Sigmoid colon (tissue), 4 donors: ENCODE measurements at regions not wholly inside any gene's neighbourhood (a gene's known extent, or its start where the extent isn't known, plus 50 kb on each side); places are given as distances from the start of the nearest gene placed in this dataset.

ENCODE experiments used
- EP300 ChIP-seq, 4 donors: sonication (generic); formaldehyde crosslinking; IDR thresholded peaks; one replicate each; pipeline ENCODE4 v1.6.1; 2017; ENCODE audit warnings: antibody characterized with exemption in 4 of 4
- POLR2AphosphoS5 ChIP-seq, 4 donors: sonication (generic); formaldehyde crosslinking; IDR thresholded peaks; one replicate each; pipeline ENCODE4 v1.6.1; 2017; ENCODE audit warnings: antibody characterized with exemption in 4 of 4
- TF ChIP-seq, protein P1 (sequence below), 4 experiments: fragments of 450-650 bp in 3 of 4; fragments of 200-600 bp in 1 of 4; IDR thresholded peaks; one replicate each; pipeline ENCODE4 v1.5.1; 2016 to 2019; ENCODE audit warnings: antibody characterized with exemption in 4 of 4, mild to moderate bottlenecking in 3 of 4, moderate library complexity in 2 of 4

DNA sequence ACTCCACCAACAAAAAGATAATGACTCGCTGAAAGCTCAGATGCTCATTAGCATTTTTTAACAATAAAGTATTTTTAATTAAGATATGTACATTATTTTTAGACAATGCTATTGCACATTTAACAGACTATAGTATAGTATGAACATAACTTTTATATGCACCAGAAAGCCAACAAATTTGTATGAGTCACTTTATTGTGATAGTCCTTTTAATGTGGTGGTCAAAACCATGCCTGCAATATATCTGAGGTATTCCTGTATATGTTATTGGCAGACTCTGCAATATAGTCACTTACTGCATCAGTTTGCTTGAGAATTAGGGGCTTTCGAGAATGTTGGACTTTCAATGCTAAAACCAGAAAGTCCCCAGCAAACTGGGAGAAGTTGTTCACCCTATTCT, 51.7 kb upstream of the CCDC196 start:
- TF ChIP-seq, protein P1, sequence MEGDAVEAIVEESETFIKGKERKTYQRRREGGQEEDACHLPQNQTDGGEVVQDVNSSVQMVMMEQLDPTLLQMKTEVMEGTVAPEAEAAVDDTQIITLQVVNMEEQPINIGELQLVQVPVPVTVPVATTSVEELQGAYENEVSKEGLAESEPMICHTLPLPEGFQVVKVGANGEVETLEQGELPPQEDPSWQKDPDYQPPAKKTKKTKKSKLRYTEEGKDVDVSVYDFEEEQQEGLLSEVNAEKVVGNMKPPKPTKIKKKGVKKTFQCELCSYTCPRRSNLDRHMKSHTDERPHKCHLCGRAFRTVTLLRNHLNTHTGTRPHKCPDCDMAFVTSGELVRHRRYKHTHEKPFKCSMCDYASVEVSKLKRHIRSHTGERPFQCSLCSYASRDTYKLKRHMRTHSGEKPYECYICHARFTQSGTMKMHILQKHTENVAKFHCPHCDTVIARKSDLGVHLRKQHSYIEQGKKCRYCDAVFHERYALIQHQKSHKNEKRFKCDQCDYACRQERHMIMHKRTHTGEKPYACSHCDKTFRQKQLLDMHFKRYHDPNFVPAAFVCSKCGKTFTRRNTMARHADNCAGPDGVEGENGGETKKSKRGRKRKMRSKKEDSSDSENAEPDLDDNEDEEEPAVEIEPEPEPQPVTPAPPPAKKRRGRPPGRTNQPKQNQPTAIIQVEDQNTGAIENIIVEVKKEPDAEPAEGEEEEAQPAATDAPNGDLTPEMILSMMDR (IDR thresholded peaks at IDR 0.05) = no peak
- no peak for TF ChIP-seq EP300 (IDR thresholded peaks at IDR 0.05)
- TF ChIP-seq POLR2AphosphoS5 (IDR thresholded peaks at IDR 0.05) = no peak
